PC-3 (cell line): ENCODE measurements at regions not wholly inside any gene's neighbourhood (a gene's known extent, or its start where the extent isn't known, plus 50 kb on each side); places are given as distances from the start of the nearest gene placed in this dataset.

Experiments used
- ATAC-seq: fragments of 200-7000 bp; cut with Tn5 transposase; 2 replicates; pipeline ENCODE4 v1.9.1; 2020; ENCODE audit warnings: mild to moderate bottlenecking, moderate library complexity
- BruUV-seq: library from RNA; stranded (reverse); fragments of 400-500 nt; replicated peaks from 2 replicates; lab custom pipeline; 2021; lab: Mats Ljungman, UMichigan
- CTCF ChIA-PET: fragments of 300-600 bp; sonication (Branson Sonifier 250); formaldehyde crosslinking; loops from one replicate; lab custom pipeline; 2022; ENCODE audit warnings: antibody characterized with exemption; lab: Charles Lee
- POLR2A ChIA-PET: fragments of 300-600 bp; sonication (Branson Sonifier 250); formaldehyde crosslinking; loops from one replicate; lab custom pipeline; 2022; ENCODE audit warnings: antibody characterized with exemption; ENCODE audit not compliant: unreplicated experiment; lab: Charles Lee
- DNase-seq: peaks from one replicate; pipeline ENCODE4 v3.0.0-alpha.2; 2015
- H2AFZ ChIP-seq: fragments of 300-600 bp; sonication (generic); 2 replicates; pipeline ENCODE4 v1.6.0; 2016; ENCODE audit warnings: antibody characterized with exemption, low read length
- H3F3A ChIP-seq: fragments of 300-600 bp; sonication (generic); one replicate; pipeline ENCODE4 v1.6.0; 2017; ENCODE audit warnings: antibody characterized with exemption, low read length, control low read depth, mild to moderate bottlenecking; ENCODE audit not compliant: unreplicated experiment
- H3K27ac ChIP-seq: fragments of 300-600 bp; sonication (generic); 2 replicates; pipeline ENCODE4 v1.5.1; 2016; ENCODE audit warnings: mild to moderate bottlenecking, low read length
- H3K27me3 ChIP-seq: fragments of 300-600 bp; sonication (generic); 2 replicates; pipeline ENCODE4 v1.6.1; 2016; ENCODE audit warnings: low read length, mixed read lengths
- H3K36me3 ChIP-seq: fragments of 300-600 bp; sonication (generic); 2 replicates; pipeline ENCODE4 v1.6.1; 2016; ENCODE audit warnings: low read depth, mixed run types, low read length, mixed read lengths
- H3K4me1 ChIP-seq: fragments of 300-600 bp; sonication (generic); 2 replicates; pipeline ENCODE4 v1.5.1; 2016; ENCODE audit warnings: low read length; ENCODE audit not compliant: insufficient read depth
- H3K4me2 ChIP-seq: fragments of 300-600 bp; sonication (generic); 2 replicates; pipeline ENCODE4 v1.6.0; 2016; ENCODE audit warnings: low read length
- H3K4me3 ChIP-seq: fragments of 300-600 bp; sonication (generic); 2 replicates; pipeline ENCODE4 v1.5.1; 2016; ENCODE audit warnings: mild to moderate bottlenecking, low read length, mixed read lengths
- H3K79me2 ChIP-seq: fragments of 300-600 bp; sonication (generic); 2 replicates; pipeline ENCODE4 v1.6.1; 2017; ENCODE audit warnings: low read length, mixed read lengths
- H3K9ac ChIP-seq: fragments of 300-600 bp; sonication (generic); 2 replicates; pipeline ENCODE4 v1.6.0; 2016; ENCODE audit warnings: mild to moderate bottlenecking, low read length
- H3K9me2 ChIP-seq: fragments of 300-600 bp; sonication (generic); replicated peaks from 2 replicates; pipeline ENCODE4 v1.6.1; 2016; ENCODE audit warnings: mixed run types, low read length, mixed read lengths
- H3K9me3 ChIP-seq: fragments of 300-600 bp; sonication (generic); 2 replicates; pipeline ENCODE4 v1.6.1; 2016; ENCODE audit warnings: low read length, mixed read lengths
- H4K20me1 ChIP-seq: fragments of 300-600 bp; sonication (generic); 2 replicates; pipeline ENCODE4 v1.6.1; 2016; ENCODE audit warnings: low read length, mixed read lengths
- CTCF ChIP-seq: fragments of 300-600 bp; sonication (generic); conservative IDR thresholded peaks from 2 replicates; pipeline ENCODE4 v1.5.1; 2017; ENCODE audit warnings: antibody characterized with exemption, low read depth, mild to moderate bottlenecking, low read length
- EZH2 ChIP-seq: fragments of 300-600 bp; sonication (generic); IDR thresholded peaks from one replicate; pipeline ENCODE4 v1.6.1; 2017; ENCODE audit warnings: antibody characterized with exemption, mild to moderate bottlenecking, low read length; ENCODE audit not compliant: unreplicated experiment
- EZH2phosphoT487 ChIP-seq: fragments of 300-600 bp; sonication (generic); IDR thresholded peaks from 2 replicates; pipeline ENCODE4 v1.6.1; 2018; ENCODE audit warnings: mild to moderate bottlenecking, antibody characterized with exemption, low read length, borderline replicate concordance
- intact Hi-C: fragments of 100-400 bp; cut with micrococcal nuclease; formaldehyde crosslinking; loops from 2 replicates; pipeline ENCODE4 v1.9.0; 2023

- ATAC-seq (no peak), DNase-seq (no peak)
- Histone ChIP-seq H3K4me3 (no peak overlapping the region), H3K36me3 (no peaks in the 10 kb centered on the region), H3K9me3 (no peaks in the 10 kb centered on the region), H3F3A (no peaks in the 10 kb centered on the region), H3K9me2 (no peaks in the 10 kb centered on the region), H3K27ac (no peak overlapping the region), H3K9ac (no peak overlapping the region), H4K20me1 (no peaks in the 10 kb centered on the region), H3K4me2 (no peak overlapping the region), H3K27me3 (peaks cover 27% of the 10 kb centered on the region), H3K79me2 (no peaks in the 10 kb centered on the region), H3K4me1 (no peaks in the 10 kb centered on the region), H2AFZ (no peak overlapping the region)
- ChIA-PET CTCF (no interaction called here), POLR2A (no interaction called here)
- TF ChIP-seq EZH2phosphoT487 (no peak), CTCF (no peak), EZH2 (no peak)
- intact Hi-C loops: no loop called here
- BruUV-seq: no TSS peak
Measured at GRCh38 chr10:121306159-121306673, 292.0 kb downstream of the FGFR2 start.

GRCh38 chr10:121307411-121307980, 290.7 kb downstream of the FGFR2 start:
- Histone ChIP-seq H3K27ac (no peak overlapping the region), H3K4me1 (no peaks in the 10 kb centered on the region), H3F3A (no peaks in the 10 kb centered on the region), H3K36me3 (no peaks in the 10 kb centered on the region), H3K79me2 (no peaks in the 10 kb centered on the region), H4K20me1 (no peaks in the 10 kb centered on the region), H2AFZ (no peak overlapping the region), H3K9me3 (no peaks in the 10 kb centered on the region), H3K4me3 (no peak overlapping the region), H3K27me3 (peaks cover 25% of the 10 kb centered on the region), H3K9ac (no peak overlapping the region), H3K9me2 (no peaks in the 10 kb centered on the region), H3K4me2 (no peak overlapping the region)
- ATAC-seq (no peak), DNase-seq (peak; percentile 26)
- intact Hi-C loops: no loop called here
- CTCF ChIA-PET: no interaction called here
- POLR2A ChIA-PET: no interaction called here
- BruUV-seq: no TSS peak
- no peak for TF ChIP-seq EZH2phosphoT487
- TF ChIP-seq CTCF: no peak
- no peak for TF ChIP-seq EZH2

- Histone ChIP-seq H3K4me3 (no peak overlapping the region), H3K27me3 (peaks cover 22% of the 10 kb centered on the region), H2AFZ (no peak overlapping the region), H3F3A (no peaks in the 10 kb centered on the region), H3K79me2 (no peaks in the 10 kb centered on the region), H3K27ac (no peak overlapping the region), H3K9ac (no peak overlapping the region), H4K20me1 (no peaks in the 10 kb centered on the region), H3K9me2 (no peaks in the 10 kb centered on the region), H3K36me3 (no peaks in the 10 kb centered on the region), H3K9me3 (no peaks in the 10 kb centered on the region), H3K4me2 (no peak overlapping the region), H3K4me1 (no peaks in the 10 kb centered on the region)
- ATAC-seq (no peak), DNase-seq (no peak)
- intact Hi-C loops: no loop called here
- TF ChIP-seq EZH2phosphoT487: no peak
- TF ChIP-seq EZH2: no peak
- TF ChIP-seq CTCF: no peak
- no TSS peak for BruUV-seq
- POLR2A ChIA-PET: no interaction called here
- CTCF ChIA-PET: no interaction called here
Measured at GRCh38 chr10:121308020-121308419, 290.2 kb downstream of the FGFR2 start.
